Heart right ventricle (tissue), 16 donors: ENCODE measurements at regions not wholly inside any gene's neighbourhood (a gene's known extent, or its start where the extent isn't known, plus 50 kb on each side); places are given as distances from the start of the nearest gene placed in this dataset.
"Not testable (repeated sequence)": the region's sequence is repeated elsewhere in the genome, so short reads cannot be mapped to it uniquely, and the experiment has no call there.

Source experiments
- ATAC-seq, 8 donors: fragments of 200-7000 bp; cut with Tn5 transposase; one replicate each; pipeline ENCODE4 v1.9.1; 2020; ENCODE audit warnings: mild to moderate bottlenecking in 8 of 8, moderate library complexity in 8 of 8, moderate number of reproducible peaks in 1 of 8
- DNase-seq, 2 donors: peaks; one replicate each; pipeline ENCODE4 v3.0.0-alpha.2; 2020
- H3K27ac ChIP-seq, 10 donors: fragments of 200-600 bp; sonication (generic) in 2 of 10; one replicate each; pipeline versions ENCODE4 v1.5.0 to v1.8.0; 2020 to 2022; ENCODE audit warnings: mild to moderate bottlenecking in 3 of 10
- H3K27me3 ChIP-seq, 7 donors: fragments of 200-600 bp; one replicate each; pipeline ENCODE4 v1.8.0; 2021 to 2022; ENCODE audit warnings: mild to moderate bottlenecking in 2 of 7
- H3K36me3 ChIP-seq, 9 donors: fragments of 200-600 bp; sonication (generic) in 1 of 9; one replicate each; pipeline versions ENCODE4 v1.5.0 to v1.8.0; 2020 to 2022; ENCODE audit warnings: mild to moderate bottlenecking in 2 of 9
- H3K4me1 ChIP-seq, 9 donors: fragments of 200-600 bp; sonication (generic) in 1 of 9; one replicate each; pipeline versions ENCODE4 v1.5.0 to v1.8.0; 2020 to 2022; ENCODE audit warnings: mild to moderate bottlenecking in 4 of 9
- H3K4me3 ChIP-seq, 10 donors: fragments of 200-600 bp; sonication (generic) in 2 of 10; one replicate each; pipeline versions ENCODE4 v1.5.0 to v1.8.0; 2020 to 2022; ENCODE audit warnings: mild to moderate bottlenecking in 7 of 10, moderate library complexity in 2 of 10
- H3K9me3 ChIP-seq, 11 donors: fragments of 200-600 bp in 10 of 11; sonication (generic) in 2 of 11; one replicate each; pipeline versions ENCODE4 v1.5.0 to v1.8.0; 2013 to 2022; ENCODE audit warnings: mild to moderate bottlenecking in 2 of 11, control low read depth in 1 of 11, moderate library complexity in 1 of 11
- WGBS, 2 donors: extraction: QIAGEN DNeasy Blood & Tissue Kit; methylation state at CpG; one replicate each; pipeline ENCODE4 v1.1.7; 2013; ENCODE audit warnings: inconsistent platforms in 1 of 2; 5-methylcytosine and 5-hydroxymethylcytosine counted together
- intact Hi-C, 10 donors: fragments of 100-400 bp; cut with DNase I; formaldehyde crosslinking; loops; one replicate each; pipeline versions ENCODE4 v1.11.1 to v1.14.2; 2022
- TF ChIP-seq, protein P1 (sequence below), 9 donors: fragments of 200-600 bp; sonication (generic) in 2 of 9; IDR thresholded peaks; one replicate each; pipeline versions ENCODE4 v1.5.0 to v1.8.0; 2021 to 2022; ENCODE audit warnings: antibody characterized with exemption in 9 of 9, mild to moderate bottlenecking in 5 of 9, moderate library complexity in 1 of 9
- donor health status: Arrhythmogenic right ventricular cardiomyopathy.
- donor health status: ischemic (EF 13 %, LVEDD 7.1; RV severe dilation, severe dysfunction).
- donor health status: healthy with polysubstance abuse.
- donor health status: DM: no; HTN: yes; CAD: no.
- donor health status: DM: no; HTN: no; CAD: no.
- donor health status: ischemic (EF 25% LVEDD 6.9; RV normal size, moderate dysfunction).
- donor health status: ischemic (EF 25% LVEDD 5.7; RV mildly dilated, moderate dysfunction).
- donor health status: healthy.
- donor health status: DM: yes; HTN: yes; CAD: no.
- donor health status: Ischemic cardiomyopathy.
- donor health status: ischemic (EF 35%, LVEDD 5.7; RV mildly dilated, moderate dysfunction).
- donor health status: nonischemic (EF 11% LVEDD 7.7; RV severe dilation, severe dysfunction).
- donor health status: DM: yes; HTN: yes; CAD: no.
- donor health status: PGD.
- donor health status: ischemic (EF 29% LVEDD 5.4; RV normal size, mild dysfunction).
- donor health status: nonischemic (EF 23%, LVEDD 6.1; RV moderate dilation, normal function).

DNA sequence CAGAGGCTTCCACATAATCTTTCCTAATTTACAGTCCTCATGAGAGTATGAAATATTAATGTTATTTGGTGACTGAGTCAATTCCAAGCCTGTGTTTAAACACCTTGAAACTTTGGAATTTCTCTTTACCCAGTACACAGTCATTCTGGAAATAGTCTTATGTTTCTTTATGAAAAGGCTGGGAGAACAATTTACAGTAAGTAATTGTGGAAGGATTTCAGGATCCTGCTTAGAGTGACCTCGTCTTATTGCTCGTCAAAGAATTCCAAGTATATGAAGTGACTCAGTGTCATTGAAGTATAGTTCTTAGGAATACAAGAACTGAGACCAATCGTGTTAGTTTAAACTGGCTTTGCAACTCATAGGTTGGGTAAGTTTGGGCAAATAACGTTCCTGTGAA, 634.2 kb downstream of the SLC16A7 start:
- Histone ChIP-seq H3K27me3 (no peaks in the 10 kb centered on the region), H3K27ac (no peak overlapping the region), H3K9me3 (peaks cover 0 to 18% (median 0%) of the 10 kb centered on the region in 11 donors), H3K4me1 (no peaks in the 10 kb centered on the region), H3K4me3 (no peak overlapping the region), H3K36me3 (no peaks in the 10 kb centered on the region)
- TF ChIP-seq, protein P1, sequence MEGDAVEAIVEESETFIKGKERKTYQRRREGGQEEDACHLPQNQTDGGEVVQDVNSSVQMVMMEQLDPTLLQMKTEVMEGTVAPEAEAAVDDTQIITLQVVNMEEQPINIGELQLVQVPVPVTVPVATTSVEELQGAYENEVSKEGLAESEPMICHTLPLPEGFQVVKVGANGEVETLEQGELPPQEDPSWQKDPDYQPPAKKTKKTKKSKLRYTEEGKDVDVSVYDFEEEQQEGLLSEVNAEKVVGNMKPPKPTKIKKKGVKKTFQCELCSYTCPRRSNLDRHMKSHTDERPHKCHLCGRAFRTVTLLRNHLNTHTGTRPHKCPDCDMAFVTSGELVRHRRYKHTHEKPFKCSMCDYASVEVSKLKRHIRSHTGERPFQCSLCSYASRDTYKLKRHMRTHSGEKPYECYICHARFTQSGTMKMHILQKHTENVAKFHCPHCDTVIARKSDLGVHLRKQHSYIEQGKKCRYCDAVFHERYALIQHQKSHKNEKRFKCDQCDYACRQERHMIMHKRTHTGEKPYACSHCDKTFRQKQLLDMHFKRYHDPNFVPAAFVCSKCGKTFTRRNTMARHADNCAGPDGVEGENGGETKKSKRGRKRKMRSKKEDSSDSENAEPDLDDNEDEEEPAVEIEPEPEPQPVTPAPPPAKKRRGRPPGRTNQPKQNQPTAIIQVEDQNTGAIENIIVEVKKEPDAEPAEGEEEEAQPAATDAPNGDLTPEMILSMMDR (IDR thresholded peaks at IDR 0.05), result no peak
- intact Hi-C loops, result no loop called here
- ATAC-seq (no peak), DNase-seq (no peak)
- 75 to 81% methylated on average over 4 of the region's 4 CpGs for WGBS, 2 donors

DNA sequence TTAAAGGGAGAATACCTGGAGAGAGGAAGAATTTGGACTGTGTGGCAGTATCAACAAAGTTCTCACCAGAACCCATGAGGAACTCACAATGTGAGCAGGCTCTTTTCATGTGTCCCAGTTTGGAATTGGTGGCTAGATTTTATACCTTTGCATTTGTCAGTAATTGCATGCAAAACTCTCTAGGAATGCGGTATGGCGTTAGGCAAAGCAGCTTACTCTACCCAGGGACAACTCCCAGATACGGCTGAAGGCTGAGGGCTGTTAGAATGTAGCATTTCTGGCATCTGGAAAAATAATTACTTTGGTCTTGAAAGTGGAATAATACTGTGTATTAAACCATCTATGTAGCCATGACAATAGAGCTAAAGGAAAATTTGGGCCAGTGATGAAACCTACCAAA, 635.5 kb downstream of the SLC16A7 start:
- no peaks in the 10 kb centered on the region for H3K36me3 ChIP-seq
- peaks cover 0 to 7% (median 0%) of the 10 kb centered on the region in 11 donors for H3K9me3 ChIP-seq
- ATAC-seq (no peak), DNase-seq (no peak)
- H3K27me3 ChIP-seq, result no peaks in the 10 kb centered on the region
- H3K27ac ChIP-seq, result no peak overlapping the region
- TF ChIP-seq, protein P1 (IDR thresholded peaks at IDR 0.05), result no peak
- intact Hi-C loops, result no loop called here
- no peak overlapping the region for H3K4me3 ChIP-seq
- no peaks in the 10 kb centered on the region for H3K4me1 ChIP-seq
- WGBS, 2 donors, result 55 to 66% methylated on average over 3 of the region's 3 CpGs

DNA sequence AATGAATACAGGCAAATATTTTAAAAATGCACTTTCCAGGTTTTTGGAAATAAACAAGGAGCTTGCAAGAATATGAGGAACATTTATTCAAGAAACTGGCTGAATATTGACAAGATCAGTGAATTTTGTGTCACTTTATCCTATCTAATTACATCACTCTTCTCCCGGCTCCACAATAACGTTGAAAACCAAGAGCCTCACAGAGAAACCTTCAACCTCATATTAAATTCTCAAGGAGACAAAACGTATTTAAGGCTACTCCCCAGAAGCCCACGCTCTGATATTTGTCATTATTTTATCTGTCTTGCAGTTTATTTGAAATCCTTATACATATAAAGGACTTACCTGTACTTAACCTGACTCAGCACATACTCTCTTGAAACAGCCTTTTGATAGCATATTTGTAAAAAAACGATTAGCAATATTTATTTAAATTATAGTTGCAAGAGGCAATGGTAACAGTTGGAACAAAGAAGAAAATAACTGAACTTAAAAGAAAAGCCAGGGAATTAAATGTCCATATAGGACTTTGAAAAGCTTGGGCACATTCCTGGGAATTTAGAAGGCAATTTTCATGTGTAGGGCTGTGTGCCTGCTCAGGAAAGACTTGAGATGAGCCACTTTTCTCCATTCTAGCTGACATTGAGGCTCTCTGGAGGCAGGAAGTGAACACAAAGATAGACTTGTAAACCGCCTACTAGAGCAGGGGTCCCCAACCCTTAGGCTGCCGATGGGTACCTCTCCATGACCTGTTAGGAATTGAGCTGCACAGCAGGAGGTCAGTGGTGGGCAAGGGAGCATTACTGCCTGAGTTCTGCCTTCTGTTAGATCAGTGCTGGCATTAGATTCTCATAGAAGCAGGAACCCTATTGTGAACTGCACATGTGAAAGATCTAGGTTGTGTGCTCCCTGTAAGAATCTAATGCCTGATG, 636.4 kb downstream of the SLC16A7 start:
- intact Hi-C loops, result no loop called here
- DNase-seq, result no peak
- no peaks in the 10 kb centered on the region for H3K36me3 ChIP-seq
- no peaks in the 10 kb centered on the region for H3K4me1 ChIP-seq
- 73 to 80% methylated on average over 7 of the region's 7 CpGs for WGBS, 2 donors
- TF ChIP-seq, protein P1 (IDR thresholded peaks at IDR 0.05), result no peak
- ATAC-seq, result no peak
- H3K27me3 ChIP-seq, result no peaks in the 10 kb centered on the region
- H3K9me3 ChIP-seq, result peaks cover 0 to 4% (median 0%) of the 10 kb centered on the region in 11 donors
- H3K27ac ChIP-seq, result no peak overlapping the region
- no peak overlapping the region for H3K4me3 ChIP-seq

GRCh38 chr12:60234611-60235195, 638.9 kb downstream of the SLC16A7 start:
- DNase-seq, H3K36me3 ChIP-seq, ATAC-seq, H3K4me3 ChIP-seq, H3K27ac ChIP-seq, intact Hi-C loops, H3K27me3 ChIP-seq, H3K4me1 ChIP-seq: not testable (repeated sequence)
- peaks cover 0 to 13% (median 0%) of the 10 kb centered on the region in 11 donors for H3K9me3 ChIP-seq
- 85 to 86% methylated on average over 10 of the region's 10 CpGs for WGBS, 2 donors

GRCh38 chr12:60235261-60235660, 639.4 kb downstream of the SLC16A7 start:
- intact Hi-C loops, result no loop called here
- no peaks in the 10 kb centered on the region for H3K27me3 ChIP-seq
- WGBS, 2 donors, result 81 to 85% methylated on average over 6 of the region's 6 CpGs
- no peak overlapping the region for H3K4me3 ChIP-seq
- DNase-seq (no peak), ATAC-seq (no peak)
- no peak overlapping the region for H3K27ac ChIP-seq
- no peaks in the 10 kb centered on the region for H3K36me3 ChIP-seq
- TF ChIP-seq, protein P1 (IDR thresholded peaks at IDR 0.05), result no peak
- H3K9me3 ChIP-seq, result peaks cover 0 to 17% (median 0%) of the 10 kb centered on the region in 11 donors
- no peaks in the 10 kb centered on the region for H3K4me1 ChIP-seq

- intact Hi-C loops, H3K4me3 ChIP-seq, H3K27ac ChIP-seq, H3K4me1 ChIP-seq, H3K36me3 ChIP-seq, H3K27me3 ChIP-seq, ATAC-seq, DNase-seq: not testable (repeated sequence)
- peaks cover 0 to 23% (median 0%) of the 10 kb centered on the region in 11 donors for H3K9me3 ChIP-seq
Observed at GRCh38 chr12:60236416-60236815, 640.6 kb downstream of the SLC16A7 start.
